ENCODE measurements at regions not wholly inside any gene's neighbourhood (a gene's known extent, or its start where the extent isn't known, plus 50 kb on each side); places are given as distances from the start of the nearest gene placed in this dataset.
"Not testable (repeated sequence)": the region's sequence is repeated elsewhere in the genome, so short reads cannot be mapped to it uniquely, and the experiment has no call there.

DNA sequence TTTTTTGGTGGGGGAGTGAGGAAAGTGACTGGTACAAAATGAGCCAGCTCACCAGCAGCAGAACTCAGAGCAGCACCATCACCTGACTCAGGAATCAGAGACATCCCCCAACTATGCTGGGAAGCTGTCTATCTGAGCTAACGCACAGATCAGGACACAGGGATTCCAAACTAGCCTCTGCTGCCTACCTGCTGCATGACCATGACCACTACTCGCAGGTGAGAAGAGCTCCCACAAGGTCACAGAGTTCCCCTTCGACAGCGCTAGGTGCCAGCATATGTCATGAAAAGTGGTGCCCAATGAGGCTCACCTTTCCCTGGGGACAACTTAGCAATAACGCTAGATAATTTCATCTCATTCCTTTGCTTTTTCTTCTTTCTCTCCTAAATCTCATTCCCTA lies 662.6 kb upstream of the CPEB2 start:
- H3K4me1 ChIP-seq, result no peaks in the 10 kb centered on the region
- no peaks in the 10 kb centered on the region for H3K36me3 ChIP-seq
- TF ChIP-seq, protein P1, sequence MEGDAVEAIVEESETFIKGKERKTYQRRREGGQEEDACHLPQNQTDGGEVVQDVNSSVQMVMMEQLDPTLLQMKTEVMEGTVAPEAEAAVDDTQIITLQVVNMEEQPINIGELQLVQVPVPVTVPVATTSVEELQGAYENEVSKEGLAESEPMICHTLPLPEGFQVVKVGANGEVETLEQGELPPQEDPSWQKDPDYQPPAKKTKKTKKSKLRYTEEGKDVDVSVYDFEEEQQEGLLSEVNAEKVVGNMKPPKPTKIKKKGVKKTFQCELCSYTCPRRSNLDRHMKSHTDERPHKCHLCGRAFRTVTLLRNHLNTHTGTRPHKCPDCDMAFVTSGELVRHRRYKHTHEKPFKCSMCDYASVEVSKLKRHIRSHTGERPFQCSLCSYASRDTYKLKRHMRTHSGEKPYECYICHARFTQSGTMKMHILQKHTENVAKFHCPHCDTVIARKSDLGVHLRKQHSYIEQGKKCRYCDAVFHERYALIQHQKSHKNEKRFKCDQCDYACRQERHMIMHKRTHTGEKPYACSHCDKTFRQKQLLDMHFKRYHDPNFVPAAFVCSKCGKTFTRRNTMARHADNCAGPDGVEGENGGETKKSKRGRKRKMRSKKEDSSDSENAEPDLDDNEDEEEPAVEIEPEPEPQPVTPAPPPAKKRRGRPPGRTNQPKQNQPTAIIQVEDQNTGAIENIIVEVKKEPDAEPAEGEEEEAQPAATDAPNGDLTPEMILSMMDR (IDR thresholded peaks at IDR 0.05; ENCODE audit: low read depth, low read length), result no peak
- H3K27me3 ChIP-seq, result no peaks in the 10 kb centered on the region
- no peaks in the 10 kb centered on the region; the same call in 1 of the 2 replicates for H3K9me3 ChIP-seq
- H3K4me3 ChIP-seq (ENCODE audit: low read depth, low read length), result no peak overlapping the region
- DNase-seq, result no peak

DNA sequence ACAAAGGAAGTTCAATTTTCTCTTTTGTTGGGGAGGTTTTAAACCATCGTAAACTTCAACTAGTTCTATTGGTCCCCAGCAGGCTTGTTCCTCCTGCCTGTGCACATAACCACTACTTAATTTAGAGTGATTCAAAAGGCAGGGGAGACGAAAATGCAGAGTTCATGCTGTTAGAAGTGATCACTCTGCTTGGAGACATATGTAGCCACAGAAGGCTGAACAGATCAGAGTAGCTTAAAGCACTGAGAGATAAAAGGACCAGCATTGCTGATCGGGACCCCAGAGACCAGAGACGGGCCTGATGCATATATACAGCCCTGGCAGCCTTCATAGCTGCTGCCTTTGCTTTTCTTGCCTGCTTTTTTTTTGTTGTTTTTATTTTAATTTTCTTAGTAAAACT lies 662.0 kb upstream of the CPEB2 start:
- TF ChIP-seq, protein P1 (IDR thresholded peaks at IDR 0.05; ENCODE audit: low read depth, low read length), result no peak
- H3K36me3 ChIP-seq, result no peaks in the 10 kb centered on the region
- H3K27me3 ChIP-seq, result no peaks in the 10 kb centered on the region
- no peaks in the 10 kb centered on the region for H3K4me1 ChIP-seq
- H3K4me3 ChIP-seq (ENCODE audit: low read depth, low read length), result no peak overlapping the region
- DNase-seq, result no peak
- no peaks in the 10 kb centered on the region; the same call in 1 of the 2 replicates for H3K9me3 ChIP-seq

DNA sequence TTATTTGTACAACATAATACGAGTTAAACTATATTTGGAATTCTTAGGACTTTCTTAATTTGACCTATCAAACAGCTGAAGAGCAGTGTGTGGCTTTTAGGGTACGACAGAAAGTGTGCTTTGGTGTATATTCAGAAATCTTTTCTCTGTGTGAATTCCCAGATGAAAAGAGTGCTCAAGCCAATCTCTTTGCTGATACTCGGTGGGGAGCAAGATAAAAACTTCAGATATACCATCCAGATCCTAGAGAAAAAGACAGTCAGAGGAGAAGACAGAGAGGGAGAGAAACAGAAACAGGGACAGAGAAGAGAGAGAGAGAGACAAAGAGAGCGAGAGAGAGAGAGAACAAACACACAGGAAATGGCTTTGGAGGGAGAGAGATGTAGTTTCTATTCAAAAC lies 658.3 kb upstream of the CPEB2 start:
- no peaks in the 10 kb centered on the region; the same call in 1 of the 2 replicates for H3K9me3 ChIP-seq
- DNase-seq, result no peak
- H3K4me1 ChIP-seq, result no peaks in the 10 kb centered on the region
- no peaks in the 10 kb centered on the region for H3K36me3 ChIP-seq
- TF ChIP-seq, protein P1 (IDR thresholded peaks at IDR 0.05; ENCODE audit: low read depth, low read length), result no peak
- H3K27me3 ChIP-seq, result no peaks in the 10 kb centered on the region
- H3K4me3 ChIP-seq (ENCODE audit: low read depth, low read length), result no peak overlapping the region

DNA sequence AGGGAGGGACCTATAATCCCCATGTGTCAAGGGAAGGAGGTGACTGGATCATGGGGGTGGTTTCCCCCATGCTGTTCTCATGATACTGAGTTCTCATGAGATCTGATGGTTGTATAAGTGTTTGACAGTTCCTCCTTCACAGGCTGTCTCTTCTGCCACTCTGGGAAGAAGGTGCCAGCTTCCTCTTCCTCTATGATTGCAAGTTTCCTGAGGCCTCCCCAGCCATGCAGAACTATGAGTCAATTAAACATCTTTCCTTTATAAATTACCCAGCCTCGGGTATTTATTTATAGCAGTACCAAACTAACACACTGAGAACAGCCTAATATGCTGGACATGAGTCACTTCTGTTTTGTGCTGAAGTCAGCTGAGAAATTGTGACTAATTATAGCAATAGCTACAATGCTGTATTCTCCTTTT lies 656.9 kb upstream of the CPEB2 start:
- Histone ChIP-seq H3K27me3 (no peaks in the 10 kb centered on the region), H3K4me1 (no peaks in the 10 kb centered on the region), H3K9me3 (no peaks in the 10 kb centered on the region), H3K36me3 (no peaks in the 10 kb centered on the region), H3K4me3 (ENCODE audit: low read depth, low read length) (no peak overlapping the region)
- DNase-seq, result no peak
- TF ChIP-seq, protein P1 (IDR thresholded peaks at IDR 0.05; ENCODE audit: low read depth, low read length), result no peak

GRCh38 chr4:14347526-14347925 lies 654.8 kb upstream of the CPEB2 start:
- Histone ChIP-seq H3K4me3 (ENCODE audit: low read depth, low read length) (no peak overlapping the region), H3K9me3 (no peaks in the 10 kb centered on the region), H3K27me3 (no peaks in the 10 kb centered on the region), H3K4me1 (no peaks in the 10 kb centered on the region), H3K36me3 (no peaks in the 10 kb centered on the region)
- TF ChIP-seq, protein P1 (IDR thresholded peaks at IDR 0.05; ENCODE audit: low read depth, low read length), result no peak
- no peak for DNase-seq

DNA sequence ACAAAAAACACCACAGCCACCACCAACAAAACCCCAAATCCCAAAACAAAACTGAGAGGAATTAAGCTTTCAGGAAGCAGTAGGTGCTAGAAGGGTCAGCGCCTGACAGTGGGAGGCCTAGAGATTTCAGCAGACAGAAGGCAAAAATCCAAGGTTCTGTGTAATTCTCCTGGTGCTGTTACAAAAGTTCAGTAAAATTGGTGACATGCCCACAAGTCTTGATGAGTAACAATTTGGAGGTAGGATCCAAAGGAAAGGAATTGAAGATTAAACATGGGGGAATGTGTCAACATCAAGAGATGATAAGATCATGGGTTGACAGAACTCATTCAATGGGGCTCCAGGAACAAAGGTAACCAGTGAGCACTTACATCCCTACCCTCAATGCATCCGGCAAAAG lies 653.8 kb upstream of the CPEB2 start:
- Histone ChIP-seq H3K4me1 (no peaks in the 10 kb centered on the region), H3K4me3 (ENCODE audit: low read depth, low read length) (no peak overlapping the region), H3K9me3 (no peaks in the 10 kb centered on the region), H3K27me3 (no peaks in the 10 kb centered on the region), H3K36me3 (no peaks in the 10 kb centered on the region)
- no peak for DNase-seq
- TF ChIP-seq, protein P1 (IDR thresholded peaks at IDR 0.05; ENCODE audit: low read depth, low read length), result no peak

GRCh38 chr4:14358544-14359160 lies 643.6 kb upstream of the CPEB2 start:
- H3K36me3 ChIP-seq; DNase-seq; H3K4me3 ChIP-seq (ENCODE audit: low read depth, low read length); H3K4me1 ChIP-seq; H3K9me3 ChIP-seq; H3K27me3 ChIP-seq: not testable (repeated sequence)

Data from BE2C (cell line).